ENCODE measurements at regions not wholly inside any gene's neighbourhood (a gene's known extent, or its start where the extent isn't known, plus 50 kb on each side); places are given as distances from the start of the nearest gene placed in this dataset.
A peak's percentile ranks its signal among the peaks of the same experiment; 100 is the strongest.
"Not testable (repeated sequence)": the region's sequence is repeated elsewhere in the genome, so short reads cannot be mapped to it uniquely, and the experiment has no call there.

- no peak for DNase-seq
Measured at GRCh38 chr5:94025788-94026473, 284.5 kb upstream of the POU5F2 start.

- DNase-seq = no peak
Measured at GRCh38 chr5:94024620-94025019, 283.2 kb upstream of the POU5F2 start.

GRCh38 chr5:94024101-94024500 lies 282.7 kb upstream of the POU5F2 start:
- no peak for DNase-seq

GRCh38 chr5:94021246-94021645 lies 279.8 kb upstream of the POU5F2 start:
- no peak for DNase-seq

- DNase-seq = no peak
Measured at GRCh38 chr5:94017579-94017978, 276.2 kb upstream of the POU5F2 start.

GRCh38 chr5:94010814-94011213 lies 269.4 kb upstream of the POU5F2 start:
- no peak for DNase-seq

GRCh38 chr5:94009161-94009560 lies 267.8 kb upstream of the POU5F2 start:
- DNase-seq = no peak

GRCh38 chr5:93998951-93999455 lies 257.6 kb upstream of the POU5F2 start:
- DNase-seq = no peak

- DNase-seq = no peak
Measured at GRCh38 chr5:93997562-93997961, 256.2 kb upstream of the POU5F2 start.

GRCh38 chr5:93995126-93995621 lies 253.8 kb upstream of the POU5F2 start:
- peak; percentile 3 for DNase-seq

GRCh38 chr5:93993161-93993560 lies 251.8 kb upstream of the POU5F2 start:
- no peak for DNase-seq

- DNase-seq = no peak
Measured at GRCh38 chr5:93990504-93991070, 249.2 kb upstream of the POU5F2 start.

GRCh38 chr5:93985940-93986570 lies 244.7 kb upstream of the POU5F2 start:
- not testable (repeated sequence) for DNase-seq

- DNase-seq = no peak
Measured at GRCh38 chr5:93978222-93978621, 236.8 kb upstream of the POU5F2 start.

- no peak for DNase-seq
Measured at GRCh38 chr5:93967923-93968322, 226.5 kb upstream of the POU5F2 start.

- DNase-seq = no peak
Measured at GRCh38 chr5:93964421-93964820, 223.0 kb upstream of the POU5F2 start.

GRCh38 chr5:93960042-93960441 lies 218.6 kb upstream of the POU5F2 start:
- no peak for DNase-seq

- DNase-seq = no peak
Measured at GRCh38 chr5:93956006-93956405, 214.6 kb upstream of the POU5F2 start.

GRCh38 chr5:93954421-93955069 lies 213.1 kb upstream of the POU5F2 start:
- no peak for DNase-seq

GRCh38 chr5:93953442-93953841 lies 212.0 kb upstream of the POU5F2 start:
- DNase-seq = no peak

- DNase-seq = peak; percentile 29
Measured at GRCh38 chr5:93941897-93942296, 200.5 kb upstream of the POU5F2 start.

- not testable (repeated sequence) for DNase-seq
Measured at GRCh38 chr5:93933269-93933668, 191.9 kb upstream of the POU5F2 start.

GRCh38 chr5:93930098-93930497 lies 188.7 kb upstream of the POU5F2 start:
- DNase-seq = no peak

GRCh38 chr5:93929131-93929530 lies 187.7 kb upstream of the POU5F2 start:
- no peak for DNase-seq
